H1 (cell line): ENCODE measurements at regions not wholly inside any gene's neighbourhood (a gene's known extent, or its start where the extent isn't known, plus 50 kb on each side); places are given as distances from the start of the nearest gene placed in this dataset.
A peak's percentile ranks its signal among the peaks of the same experiment; 100 is the strongest.

Source experiments
- CTCF ChIA-PET: fragments of 300-600 bp; sonication (Branson Sonifier 250); formaldehyde crosslinking; loops from one replicate; lab custom pipeline; 2021; ENCODE audit not compliant: partially characterized antibody; lab: Charles Lee
- POLR2A ChIA-PET: fragments of 300-600 bp; sonication (Branson Sonifier 250); formaldehyde crosslinking; loops from one replicate; lab custom pipeline; 2021; ENCODE audit warnings: inconsistent platforms; ENCODE audit not compliant: partially characterized antibody; lab: Charles Lee
- DNase-seq, 2 experiments: peaks; one replicate each; pipeline versions ENCODE4 v3.0.0 to v3.0.0-alpha.2; 2010 to 2022; ENCODE audit warnings: low spot score in 2 of 2, low read depth in 1 of 2, mixed read lengths in 1 of 2
- FAIRE-seq: peaks from 2 replicates; lab custom pipeline; 2011; peaks lifted over from hg19 to GRCh38; lab: Jason Lieb, UNC
- H2AFZ ChIP-seq: 2 replicates; pipeline ENCODE4 v1.8.1; 2012; ENCODE audit warnings: low read length, inconsistent platforms
- H2AK5ac ChIP-seq: 2 replicates; pipeline ENCODE4 v1.6.1; 2013; ENCODE audit warnings: low read depth, low read length
- H2BK120ac ChIP-seq: replicated peaks from 2 replicates; pipeline ENCODE3; 2013; ENCODE audit warnings: low read depth, low read length, inconsistent platforms
- H2BK12ac ChIP-seq: 2 replicates; pipeline ENCODE4 v1.6.1; 2013; ENCODE audit warnings: low read depth, low read length
- H2BK15ac ChIP-seq: 2 replicates; pipeline ENCODE4 v1.6.1; 2013; ENCODE audit warnings: low read length
- H2BK20ac ChIP-seq: 2 replicates; pipeline ENCODE4 v1.6.1; 2013; ENCODE audit warnings: low read length
- H2BK5ac ChIP-seq: 2 replicates; pipeline ENCODE4 v1.6.1; 2013; ENCODE audit warnings: low read depth, low read length
- H3K14ac ChIP-seq: 2 replicates; pipeline ENCODE4 v1.6.1; 2013; ENCODE audit warnings: inconsistent platforms; ENCODE audit not compliant: insufficient read length
- H3K18ac ChIP-seq: 2 replicates; pipeline ENCODE4 v1.6.1; 2013; ENCODE audit warnings: low read length; ENCODE audit errors: extremely low read depth
- H3K23ac ChIP-seq: 2 replicates; pipeline ENCODE4 v1.6.1; 2013; ENCODE audit warnings: inconsistent platforms; ENCODE audit not compliant: insufficient read length
- H3K23me2 ChIP-seq: 2 replicates; pipeline ENCODE4 v1.6.1; 2013; ENCODE audit warnings: low read depth, low read length
- H3K27ac ChIP-seq: 2 replicates; pipeline ENCODE4 v1.6.1; 2011; ENCODE audit warnings: low read depth, low read length, inconsistent platforms
- H3K27me3 ChIP-seq, 4 experiments: replicated peaks in 1 of 4; 1 replicate in 1 of 4; 2 replicates in 3 of 4; pipeline versions ENCODE4 v1.6.1 to v1.8.1; 2011 to 2013; ENCODE audit warnings: low read length in 3 of 4, mild to moderate bottlenecking in 3 of 4, inconsistent platforms in 2 of 4, mixed read lengths in 2 of 4, moderate library complexity in 1 of 4; ENCODE audit not compliant: control insufficient read depth in 3 of 4, insufficient read depth in 3 of 4; ENCODE audit errors: extremely low read depth in 1 of 4
- H3K36me3 ChIP-seq, 4 experiments: 2 replicates each; pipeline versions ENCODE4 v1.6.1 to v1.8.1; 2011 to 2013; ENCODE audit warnings: mild to moderate bottlenecking in 4 of 4, low read length in 3 of 4, moderate library complexity in 2 of 4, control low read depth in 1 of 4, inconsistent platforms in 1 of 4; ENCODE audit not compliant: insufficient read depth in 4 of 4, control insufficient read depth in 2 of 4
- H3K4ac ChIP-seq: replicated peaks from 2 replicates; pipeline ENCODE3; 2013; ENCODE audit warnings: low read length, low read depth, mixed read lengths, inconsistent platforms; ENCODE audit not compliant: insufficient read length
- H3K4me1 ChIP-seq, 4 experiments: replicated peaks in 1 of 4; 1 replicate in 1 of 4; 2 replicates in 3 of 4; pipeline versions ENCODE4 v1.6.1 to v1.8.1; 2011 to 2013; ENCODE audit warnings: low read length in 3 of 4, inconsistent platforms in 2 of 4, mixed read lengths in 1 of 4; ENCODE audit not compliant: insufficient read depth in 4 of 4, control insufficient read depth in 3 of 4
- H3K4me2 ChIP-seq, 2 experiments: 2 replicates each; pipeline versions ENCODE4 v1.6.1 to v1.8.1; 2011 to 2013; ENCODE audit warnings: low read depth in 2 of 2, low read length in 2 of 2, control low read depth in 1 of 2, inconsistent platforms in 1 of 2, mild to moderate bottlenecking in 1 of 2; ENCODE audit not compliant: insufficient read depth in 1 of 2
- H3K4me3 ChIP-seq, 4 experiments: fragments of 200-600, 300-600 bp in 1 of 4; sonication (generic), shearing (Covaris generic), sonication (Bioruptor Twin) in 1 of 4; 2 replicates each; pipeline versions ENCODE4 v1.5.1 to v1.8.1; 2011 to 2016; ENCODE audit warnings: low read length in 4 of 4, low read depth in 3 of 4, control low read depth in 2 of 4, inconsistent platforms in 2 of 4, mild to moderate bottlenecking in 2 of 4, mixed read lengths in 1 of 4, moderate library complexity in 1 of 4; ENCODE audit not compliant: insufficient read depth in 2 of 4; ENCODE audit errors: extremely low read depth in 1 of 4
- H3K56ac ChIP-seq: replicated peaks from 2 replicates; pipeline ENCODE3; 2013; ENCODE audit warnings: low read depth, mild to moderate bottlenecking, mixed read lengths, low read length, inconsistent platforms; ENCODE audit not compliant: insufficient read length
- H3K79me1 ChIP-seq: 2 replicates; pipeline ENCODE4 v1.6.1; 2013; ENCODE audit warnings: low read depth, low read length, control low read depth
- H3K79me2 ChIP-seq, 2 experiments: 2 replicates each; pipeline versions ENCODE4 v1.6.1 to v1.8.1; 2012 to 2013; ENCODE audit warnings: low read length in 2 of 2, mild to moderate bottlenecking in 2 of 2, inconsistent platforms in 1 of 2; ENCODE audit not compliant: insufficient read depth in 2 of 2, control insufficient read depth in 1 of 2
- H3K9ac ChIP-seq, 4 experiments: replicated peaks in 1 of 4; 1 replicate in 1 of 4; 2 replicates in 3 of 4; pipeline versions ENCODE4 v1.6.1 to v1.8.1; 2011 to 2013; ENCODE audit warnings: low read depth in 3 of 4, low read length in 3 of 4, control low read depth in 2 of 4, mild to moderate bottlenecking in 2 of 4, moderate library complexity in 2 of 4, inconsistent platforms in 1 of 4; ENCODE audit errors: extremely low read depth in 1 of 4
- H3K9me3 ChIP-seq, 2 experiments: 2 replicates each; pipeline versions ENCODE4 v1.6.1 to v1.8.1; 2012 to 2013; ENCODE audit warnings: mild to moderate bottlenecking in 2 of 2, moderate library complexity in 2 of 2, control low read depth in 1 of 2, inconsistent platforms in 1 of 2, low read depth in 1 of 2, low read length in 1 of 2, mixed read lengths in 1 of 2; ENCODE audit not compliant: insufficient read depth in 2 of 2
- H4K20me1 ChIP-seq, 2 experiments: replicated peaks in 1 of 2; 2 replicates each; pipeline versions ENCODE3 to v1.8.1; 2011 to 2013; ENCODE audit warnings: inconsistent platforms in 2 of 2, low read length in 2 of 2, mild to moderate bottlenecking in 1 of 2; ENCODE audit not compliant: insufficient read depth in 2 of 2, control insufficient read depth in 1 of 2
- H4K5ac ChIP-seq: 2 replicates; pipeline ENCODE4 v1.6.1; 2013; ENCODE audit warnings: low read length, low read depth, mixed read lengths, inconsistent platforms; ENCODE audit not compliant: insufficient read length
- H4K8ac ChIP-seq: 2 replicates; pipeline ENCODE4 v1.8.0; 2013; ENCODE audit warnings: mild to moderate bottlenecking, moderate library complexity, low read length, inconsistent platforms; ENCODE audit not compliant: insufficient read depth; ENCODE audit errors: extremely low read depth
- H4K91ac ChIP-seq: replicated peaks from 2 replicates; pipeline ENCODE3; 2013; ENCODE audit warnings: low read length, mixed read lengths, inconsistent platforms; ENCODE audit not compliant: insufficient read length
- CHD1 ChIP-seq: IDR thresholded peaks from 2 replicates; pipeline ENCODE4 v1.6.1; 2012; ENCODE audit warnings: low read depth, low read length, improper control_type of control experiment
- EZH2 ChIP-seq: fragments of 200-600 bp; sonication (generic); IDR thresholded peaks from 2 replicates; pipeline ENCODE4 v1.7.1; 2012; ENCODE audit warnings: low read depth, mild to moderate bottlenecking, moderate library complexity, low read length, inconsistent platforms; ENCODE audit not compliant: severe bottlenecking
- RAD21 ChIP-seq, 2 experiments: IDR thresholded peaks in 1 of 2; conservative IDR thresholded peaks in 1 of 2; 2 replicates each; pipeline ENCODE4 v1.6.1; 2011; ENCODE audit warnings: low read depth in 2 of 2, low read length in 2 of 2, improper control_type of control experiment in 1 of 2, inconsistent platforms in 1 of 2, mild to moderate bottlenecking in 1 of 2, moderate library complexity in 1 of 2
- WGBS, 2 experiments: shearing (Covaris generic) in 1 of 2; methylation state at CpG; one replicate each; pipeline versions ENCODE4 v1.1.6 to v1.1.7; 2013 to 2015; ENCODE audit warnings: low lambda C conversion rate in 2 of 2, mixed read lengths in 2 of 2, inconsistent platforms in 1 of 2, low coverage in 1 of 2, missing lambda C conversion rate in 1 of 2; ENCODE audit not compliant: insufficient replicate concordance in 2 of 2, insufficient coverage in 1 of 2, insufficient read length in 1 of 2; ENCODE audit errors: extremely low coverage in 1 of 2, missing lambda C conversion rate in 1 of 2; 5-methylcytosine and 5-hydroxymethylcytosine counted together

GRCh38 chr2:10504994-10505820, 57.1 kb upstream of the ODC1 start:
- no peak overlapping the region for H3K4me3 ChIP-seq
- H4K5ac ChIP-seq, result no peak overlapping the region
- no peaks in the 10 kb centered on the region for H3K23me2 ChIP-seq
- no peak overlapping the region for H3K4ac ChIP-seq
- no peak overlapping the region for H3K23ac ChIP-seq
- H3K18ac ChIP-seq, result no peak overlapping the region
- no peaks in the 10 kb centered on the region for H3K79me2 ChIP-seq
- ChIA-PET CTCF (interaction anchor here (0.6 to 2.8 kb wide), 6 partner anchors 15 to 155 kb away, joined by 3 to 8 read pairs (median 4); no protein-coding TSS in a partner anchor), POLR2A (no interaction called here)
- no peaks in the 10 kb centered on the region; the same call in 1 of the 2 replicates for H3K79me1 ChIP-seq
- no peak overlapping the region for H2BK15ac ChIP-seq
- H2AK5ac ChIP-seq, result no peak overlapping the region
- H3K27me3 ChIP-seq, result no peaks in the 10 kb centered on the region
- H3K56ac ChIP-seq, result no peak overlapping the region
- H2BK20ac ChIP-seq, result no peak overlapping the region
- no peaks in the 10 kb centered on the region for H3K4me1 ChIP-seq
- DNase-seq (peak in 1 of 2 experiments; percentile 39), FAIRE-seq (no peak)
- H4K91ac ChIP-seq, result no peak overlapping the region
- H3K9me3 ChIP-seq, result no peaks in the 10 kb centered on the region
- no peak overlapping the region for H2AFZ ChIP-seq
- WGBS, 2 experiments, result 75% methylated on average over 9 of the region's 13 CpGs; no CpG with 5 or more reads in 1 of the 2 experiments
- no peak overlapping the region for H2BK12ac ChIP-seq
- no peak overlapping the region for H3K4me2 ChIP-seq
- peak overlapping the region; percentile 71 for H4K8ac ChIP-seq
- H2BK5ac ChIP-seq, result no peak overlapping the region
- no peaks in the 10 kb centered on the region for H4K20me1 ChIP-seq
- H3K27ac ChIP-seq, result no peak overlapping the region
- no peak overlapping the region for H3K9ac ChIP-seq
- H2BK120ac ChIP-seq, result no peak overlapping the region
- H3K14ac ChIP-seq, result no peak overlapping the region
- no peaks in the 10 kb centered on the region for H3K36me3 ChIP-seq
- TF ChIP-seq RAD21 (IDR thresholded peaks at IDR 0.05 in 1 of 2, conservative IDR thresholded peaks at IDR 0.05 in 1 of 2; ENCODE audit: low read depth in 2 of 2, low read length in 2 of 2), result no peak
- no peak for TF ChIP-seq EZH2
- no peak for TF ChIP-seq CHD1
